PC-3 (cell line): ENCODE measurements at regions not wholly inside any gene's neighbourhood (a gene's known extent, or its start where the extent isn't known, plus 50 kb on each side); places are given as distances from the start of the nearest gene placed in this dataset.

Experiments used
- ATAC-seq: fragments of 200-7000 bp; cut with Tn5 transposase; 2 replicates; pipeline ENCODE4 v1.9.1; 2020; ENCODE audit warnings: mild to moderate bottlenecking, moderate library complexity
- BruUV-seq: library from RNA; stranded (reverse); fragments of 400-500 nt; replicated peaks from 2 replicates; lab custom pipeline; 2021; lab: Mats Ljungman, UMichigan
- CTCF ChIA-PET: fragments of 300-600 bp; sonication (Branson Sonifier 250); formaldehyde crosslinking; loops from one replicate; lab custom pipeline; 2022; ENCODE audit warnings: antibody characterized with exemption; lab: Charles Lee
- POLR2A ChIA-PET: fragments of 300-600 bp; sonication (Branson Sonifier 250); formaldehyde crosslinking; loops from one replicate; lab custom pipeline; 2022; ENCODE audit warnings: antibody characterized with exemption; ENCODE audit not compliant: unreplicated experiment; lab: Charles Lee
- DNase-seq: peaks from one replicate; pipeline ENCODE4 v3.0.0-alpha.2; 2015
- H2AFZ ChIP-seq: fragments of 300-600 bp; sonication (generic); 2 replicates; pipeline ENCODE4 v1.6.0; 2016; ENCODE audit warnings: antibody characterized with exemption, low read length
- H3F3A ChIP-seq: fragments of 300-600 bp; sonication (generic); one replicate; pipeline ENCODE4 v1.6.0; 2017; ENCODE audit warnings: antibody characterized with exemption, low read length, control low read depth, mild to moderate bottlenecking; ENCODE audit not compliant: unreplicated experiment
- H3K27ac ChIP-seq: fragments of 300-600 bp; sonication (generic); 2 replicates; pipeline ENCODE4 v1.5.1; 2016; ENCODE audit warnings: mild to moderate bottlenecking, low read length
- H3K27me3 ChIP-seq: fragments of 300-600 bp; sonication (generic); 2 replicates; pipeline ENCODE4 v1.6.1; 2016; ENCODE audit warnings: low read length, mixed read lengths
- H3K36me3 ChIP-seq: fragments of 300-600 bp; sonication (generic); 2 replicates; pipeline ENCODE4 v1.6.1; 2016; ENCODE audit warnings: low read depth, mixed run types, low read length, mixed read lengths
- H3K4me1 ChIP-seq: fragments of 300-600 bp; sonication (generic); 2 replicates; pipeline ENCODE4 v1.5.1; 2016; ENCODE audit warnings: low read length; ENCODE audit not compliant: insufficient read depth
- H3K4me2 ChIP-seq: fragments of 300-600 bp; sonication (generic); 2 replicates; pipeline ENCODE4 v1.6.0; 2016; ENCODE audit warnings: low read length
- H3K4me3 ChIP-seq: fragments of 300-600 bp; sonication (generic); 2 replicates; pipeline ENCODE4 v1.5.1; 2016; ENCODE audit warnings: mild to moderate bottlenecking, low read length, mixed read lengths
- H3K79me2 ChIP-seq: fragments of 300-600 bp; sonication (generic); 2 replicates; pipeline ENCODE4 v1.6.1; 2017; ENCODE audit warnings: low read length, mixed read lengths
- H3K9ac ChIP-seq: fragments of 300-600 bp; sonication (generic); 2 replicates; pipeline ENCODE4 v1.6.0; 2016; ENCODE audit warnings: mild to moderate bottlenecking, low read length
- H3K9me2 ChIP-seq: fragments of 300-600 bp; sonication (generic); replicated peaks from 2 replicates; pipeline ENCODE4 v1.6.1; 2016; ENCODE audit warnings: mixed run types, low read length, mixed read lengths
- H3K9me3 ChIP-seq: fragments of 300-600 bp; sonication (generic); 2 replicates; pipeline ENCODE4 v1.6.1; 2016; ENCODE audit warnings: low read length, mixed read lengths
- H4K20me1 ChIP-seq: fragments of 300-600 bp; sonication (generic); 2 replicates; pipeline ENCODE4 v1.6.1; 2016; ENCODE audit warnings: low read length, mixed read lengths
- EZH2 ChIP-seq: fragments of 300-600 bp; sonication (generic); IDR thresholded peaks from one replicate; pipeline ENCODE4 v1.6.1; 2017; ENCODE audit warnings: antibody characterized with exemption, mild to moderate bottlenecking, low read length; ENCODE audit not compliant: unreplicated experiment
- EZH2phosphoT487 ChIP-seq: fragments of 300-600 bp; sonication (generic); IDR thresholded peaks from 2 replicates; pipeline ENCODE4 v1.6.1; 2018; ENCODE audit warnings: mild to moderate bottlenecking, antibody characterized with exemption, low read length, borderline replicate concordance
- intact Hi-C: fragments of 100-400 bp; cut with micrococcal nuclease; formaldehyde crosslinking; loops from 2 replicates; pipeline ENCODE4 v1.9.0; 2023
- TF ChIP-seq, protein P1 (sequence below): fragments of 300-600 bp; sonication (generic); conservative IDR thresholded peaks from 2 replicates; pipeline ENCODE4 v1.5.1; 2017; ENCODE audit warnings: antibody characterized with exemption, low read depth, mild to moderate bottlenecking, low read length

DNA sequence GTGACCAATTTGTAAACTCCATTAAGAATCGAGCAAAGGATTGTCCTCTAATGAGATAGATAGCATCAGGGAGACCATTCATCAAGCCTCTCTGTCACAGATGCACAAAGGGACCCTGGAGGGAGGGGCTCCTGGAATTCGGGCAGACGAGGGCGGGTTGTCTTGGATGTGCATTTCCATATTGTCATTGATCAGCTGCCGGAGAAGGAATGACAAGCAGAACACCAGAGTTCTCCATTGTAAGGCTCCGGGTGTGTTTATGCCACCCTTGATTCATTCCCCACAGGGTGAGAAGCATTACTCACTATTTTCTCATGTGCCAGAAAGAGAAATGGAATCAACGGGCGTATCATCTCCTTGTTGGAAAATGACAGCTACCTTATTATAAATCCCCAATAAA lies 167.5 kb downstream of the EBLN2 start:
- no peak overlapping the region for H3K4me2 ChIP-seq
- no peak overlapping the region for H3K4me3 ChIP-seq
- no peaks in the 10 kb centered on the region for H3K79me2 ChIP-seq
- intact Hi-C loops, result no loop called here
- no peaks in the 10 kb centered on the region for H4K20me1 ChIP-seq
- TF ChIP-seq EZH2 (no peak), EZH2phosphoT487 (no peak)
- TF ChIP-seq, protein P1, sequence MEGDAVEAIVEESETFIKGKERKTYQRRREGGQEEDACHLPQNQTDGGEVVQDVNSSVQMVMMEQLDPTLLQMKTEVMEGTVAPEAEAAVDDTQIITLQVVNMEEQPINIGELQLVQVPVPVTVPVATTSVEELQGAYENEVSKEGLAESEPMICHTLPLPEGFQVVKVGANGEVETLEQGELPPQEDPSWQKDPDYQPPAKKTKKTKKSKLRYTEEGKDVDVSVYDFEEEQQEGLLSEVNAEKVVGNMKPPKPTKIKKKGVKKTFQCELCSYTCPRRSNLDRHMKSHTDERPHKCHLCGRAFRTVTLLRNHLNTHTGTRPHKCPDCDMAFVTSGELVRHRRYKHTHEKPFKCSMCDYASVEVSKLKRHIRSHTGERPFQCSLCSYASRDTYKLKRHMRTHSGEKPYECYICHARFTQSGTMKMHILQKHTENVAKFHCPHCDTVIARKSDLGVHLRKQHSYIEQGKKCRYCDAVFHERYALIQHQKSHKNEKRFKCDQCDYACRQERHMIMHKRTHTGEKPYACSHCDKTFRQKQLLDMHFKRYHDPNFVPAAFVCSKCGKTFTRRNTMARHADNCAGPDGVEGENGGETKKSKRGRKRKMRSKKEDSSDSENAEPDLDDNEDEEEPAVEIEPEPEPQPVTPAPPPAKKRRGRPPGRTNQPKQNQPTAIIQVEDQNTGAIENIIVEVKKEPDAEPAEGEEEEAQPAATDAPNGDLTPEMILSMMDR, result no peak
- no peak overlapping the region for H3K27ac ChIP-seq
- no peak overlapping the region for H2AFZ ChIP-seq
- no peaks in the 10 kb centered on the region for H3K36me3 ChIP-seq
- BruUV-seq, result no TSS peak
- ATAC-seq (no peak), DNase-seq (no peak)
- peaks cover 67% of the 10 kb centered on the region for H3K27me3 ChIP-seq
- POLR2A ChIA-PET, result interaction anchor here (0.6 kb wide), 1 partner anchor 55 kb away, joined by 5 read pairs; no protein-coding TSS in a partner anchor
- no peaks in the 10 kb centered on the region for H3F3A ChIP-seq
- H3K9me3 ChIP-seq, result no peaks in the 10 kb centered on the region
- H3K9me2 ChIP-seq, result no peaks in the 10 kb centered on the region
- CTCF ChIA-PET, result no interaction called here
- no peak overlapping the region for H3K9ac ChIP-seq
- no peaks in the 10 kb centered on the region for H3K4me1 ChIP-seq

DNA sequence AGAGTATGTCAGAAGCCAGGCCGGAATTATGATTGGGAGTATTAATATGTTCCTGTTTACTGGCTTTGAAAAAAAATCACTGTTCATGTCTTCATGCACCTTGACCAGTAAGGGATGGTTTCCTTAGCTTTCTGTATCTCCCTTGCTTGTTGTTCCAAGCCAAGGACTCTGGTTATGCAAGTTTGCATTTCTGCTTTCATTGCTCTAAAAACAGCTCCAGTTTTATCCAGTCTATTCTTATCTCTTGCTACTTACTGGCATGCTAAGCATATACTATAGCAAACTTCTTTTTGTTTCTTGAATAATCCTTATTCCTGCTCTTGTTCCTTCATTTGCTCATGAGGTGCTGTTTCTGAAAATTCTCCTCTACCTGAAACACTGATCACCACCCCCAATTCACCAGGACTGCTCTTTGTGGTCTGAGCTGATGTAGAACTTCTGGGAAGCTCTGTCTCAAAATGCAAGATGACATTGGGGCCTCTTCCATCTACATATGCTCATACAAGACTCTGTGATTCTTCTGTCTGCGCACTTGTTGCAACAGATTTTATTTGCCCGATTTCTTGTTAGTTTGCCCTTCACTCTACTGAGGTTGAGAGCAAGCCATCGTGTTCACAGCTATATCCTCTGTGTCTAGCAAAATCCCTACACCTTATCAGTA lies 173.0 kb downstream of the EBLN2 start:
- H4K20me1 ChIP-seq, result no peaks in the 10 kb centered on the region
- no peak overlapping the region for H3K9ac ChIP-seq
- no peak overlapping the region for H3K4me2 ChIP-seq
- DNase-seq (no peak), ATAC-seq (no peak)
- H3K27me3 ChIP-seq, result peaks cover 38% of the 10 kb centered on the region
- BruUV-seq, result no TSS peak
- H3F3A ChIP-seq, result no peaks in the 10 kb centered on the region
- CTCF ChIA-PET, result no interaction called here
- H3K4me3 ChIP-seq, result no peak overlapping the region
- TF ChIP-seq EZH2phosphoT487 (no peak), EZH2 (no peak)
- TF ChIP-seq, protein P1, result no peak
- no peak overlapping the region for H2AFZ ChIP-seq
- no peaks in the 10 kb centered on the region for H3K4me1 ChIP-seq
- no peaks in the 10 kb centered on the region for H3K79me2 ChIP-seq
- intact Hi-C loops, result no loop called here
- no peaks in the 10 kb centered on the region for H3K36me3 ChIP-seq
- POLR2A ChIA-PET, result no interaction called here
- H3K9me3 ChIP-seq, result no peaks in the 10 kb centered on the region
- H3K9me2 ChIP-seq, result no peaks in the 10 kb centered on the region
- no peak overlapping the region for H3K27ac ChIP-seq

DNA sequence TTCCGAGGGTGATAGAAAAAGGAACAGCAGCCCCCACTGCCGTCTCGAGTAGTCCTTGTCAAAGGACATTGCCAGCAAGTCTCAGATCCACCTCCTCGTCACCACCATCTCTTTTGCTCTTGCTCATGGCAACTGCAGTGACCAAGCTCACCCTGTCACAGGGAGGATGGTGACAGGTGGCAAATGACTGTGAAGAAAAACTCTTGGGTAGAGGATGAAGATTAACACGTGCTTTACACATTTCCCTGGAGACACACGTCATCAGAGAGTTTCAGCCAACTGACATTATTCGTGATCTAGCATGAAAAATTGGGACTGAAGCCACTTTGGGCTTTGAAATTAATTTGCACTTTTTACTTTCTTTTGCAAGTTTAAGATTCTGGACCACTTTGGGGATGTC lies 174.3 kb downstream of the EBLN2 start:
- no peaks in the 10 kb centered on the region for H3K9me2 ChIP-seq
- H4K20me1 ChIP-seq, result no peaks in the 10 kb centered on the region
- no peak overlapping the region for H2AFZ ChIP-seq
- intact Hi-C loops, result no loop called here
- DNase-seq, result no peak
- no peak overlapping the region for H3K4me2 ChIP-seq
- TF ChIP-seq EZH2phosphoT487, result no peak
- TF ChIP-seq, protein P1, result no peak
- no peaks in the 10 kb centered on the region for H3K4me1 ChIP-seq
- ATAC-seq, result no peak
- H3K4me3 ChIP-seq, result no peak overlapping the region
- no peaks in the 10 kb centered on the region for H3K79me2 ChIP-seq
- CTCF ChIA-PET, result no interaction called here
- peaks cover 29% of the 10 kb centered on the region for H3K27me3 ChIP-seq
- H3K27ac ChIP-seq, result no peak overlapping the region
- H3K36me3 ChIP-seq, result no peaks in the 10 kb centered on the region
- no peaks in the 10 kb centered on the region for H3F3A ChIP-seq
- no peaks in the 10 kb centered on the region for H3K9me3 ChIP-seq
- BruUV-seq, result no TSS peak
- POLR2A ChIA-PET, result no interaction called here
- H3K9ac ChIP-seq, result no peak overlapping the region
